Gastroesophageal sphincter (tissue), 3 donors: ENCODE measurements at regions not wholly inside any gene's neighbourhood (a gene's known extent, or its start where the extent isn't known, plus 50 kb on each side); places are given as distances from the start of the nearest gene placed in this dataset.

Experiments used
- CTCF ChIP-seq, 4 experiments: fragments of 200-600 bp in 2 of 4; fragments of 450-650 bp in 2 of 4; sonication (generic) in 1 of 4; IDR thresholded peaks; one replicate each; pipeline ENCODE4 v1.5.1; 2017 to 2019; ENCODE audit warnings: antibody characterized with exemption in 4 of 4, mild to moderate bottlenecking in 2 of 4, moderate library complexity in 2 of 4
- EP300 ChIP-seq: sonication (generic); formaldehyde crosslinking; IDR thresholded peaks from one replicate; pipeline ENCODE4 v1.6.1; 2017; ENCODE audit warnings: antibody characterized with exemption, mild to moderate bottlenecking
- POLR2A ChIP-seq, 2 donors: fragments of 450-650 bp; IDR thresholded peaks; one replicate each; pipeline ENCODE4 v1.6.1; 2017; ENCODE audit warnings: antibody characterized with exemption in 2 of 2, mild to moderate bottlenecking in 2 of 2, moderate library complexity in 1 of 2

GRCh38 chr3:177885063-177885462 is 651.2 kb upstream of the KCNMB2 start:
- TF ChIP-seq CTCF (IDR thresholded peaks at IDR 0.05) = no peak
- TF ChIP-seq EP300 = no peak
- TF ChIP-seq POLR2A (IDR thresholded peaks at IDR 0.05) = no peak
